Fibroblast of lung (primary cell): ENCODE measurements at regions not wholly inside any gene's neighbourhood (a gene's known extent, or its start where the extent isn't known, plus 50 kb on each side); places are given as distances from the start of the nearest gene placed in this dataset.

Source experiments
- DNase-seq, 2 donors: peaks; one replicate each; pipeline versions ENCODE4 v3.0.0 to v3.0.0-alpha.2; 2010; ENCODE audit warnings: low read depth in 2 of 2
- H2AFZ ChIP-seq: 2 replicates; pipeline ENCODE4 v1.5.1; 2012; ENCODE audit warnings: low read length, control low read depth, inconsistent platforms
- H3K27ac ChIP-seq: 2 replicates; pipeline ENCODE4 v1.5.1; 2011; ENCODE audit warnings: low read length, control low read depth; ENCODE audit not compliant: insufficient read depth
- H3K27me3 ChIP-seq: 2 replicates; pipeline ENCODE4 v1.5.1; 2011; ENCODE audit warnings: mild to moderate bottlenecking, low read length; ENCODE audit not compliant: control insufficient read depth, insufficient read depth
- H3K36me3 ChIP-seq: 2 replicates; pipeline ENCODE4 v1.5.1; 2011; ENCODE audit warnings: low read length; ENCODE audit not compliant: control insufficient read depth, insufficient read depth
- H3K4me1 ChIP-seq: 2 replicates; pipeline ENCODE4 v1.5.1; 2011; ENCODE audit warnings: low read length; ENCODE audit not compliant: control insufficient read depth, insufficient read depth; ENCODE audit errors: extremely low read depth
- H3K4me2 ChIP-seq: 2 replicates; pipeline ENCODE4 v1.5.1; 2011; ENCODE audit warnings: low read length, control low read depth; ENCODE audit not compliant: insufficient read depth; ENCODE audit errors: extremely low read depth
- H3K4me3 ChIP-seq, 4 experiments: fragments of 200-600 bp in 1 of 4; sonication (generic) in 1 of 4; replicated peaks in 1 of 4; 2 replicates each; pipeline ENCODE4 v1.5.1; 2011 to 2016; ENCODE audit warnings: low read length in 4 of 4, low read depth in 3 of 4, mild to moderate bottlenecking in 3 of 4, control low read depth in 2 of 4, inconsistent platforms in 1 of 4, mixed read lengths in 1 of 4; ENCODE audit not compliant: insufficient read depth in 1 of 4; ENCODE audit errors: control extremely low read depth in 1 of 4
- H3K79me2 ChIP-seq: 2 replicates; pipeline ENCODE4 v1.5.1; 2012; ENCODE audit warnings: mild to moderate bottlenecking, low read length, inconsistent platforms; ENCODE audit not compliant: control insufficient read depth, insufficient read depth
- H3K9ac ChIP-seq: 2 replicates; pipeline ENCODE4 v1.5.1; 2011; ENCODE audit warnings: mild to moderate bottlenecking, low read length, control low read depth; ENCODE audit not compliant: insufficient read depth
- H3K9me3 ChIP-seq: 2 replicates; pipeline ENCODE4 v1.5.1; 2012; ENCODE audit warnings: low read depth, low read length; ENCODE audit not compliant: control insufficient read depth, insufficient read depth
- H4K20me1 ChIP-seq: 2 replicates; pipeline ENCODE4 v1.5.1; 2011; ENCODE audit warnings: low read length; ENCODE audit not compliant: control insufficient read depth, insufficient read depth; ENCODE audit errors: extremely low read depth
- CTCF ChIP-seq, 2 donors: IDR thresholded peaks in 1 of 2; conservative IDR thresholded peaks in 1 of 2; 1 replicate in 1 of 2; 2 replicates in 1 of 2; pipeline ENCODE4 v1.5.1; 2011 to 2012; ENCODE audit warnings: low read length in 2 of 2, control low read depth in 1 of 2, inconsistent platforms in 1 of 2, low read depth in 1 of 2, mild to moderate bottlenecking in 1 of 2
- EZH2 ChIP-seq: IDR thresholded peaks from 2 replicates; pipeline ENCODE4 v1.5.1; 2012; ENCODE audit warnings: low read length, control low read depth, mild to moderate bottlenecking; ENCODE audit errors: missing control alignments

DNA sequence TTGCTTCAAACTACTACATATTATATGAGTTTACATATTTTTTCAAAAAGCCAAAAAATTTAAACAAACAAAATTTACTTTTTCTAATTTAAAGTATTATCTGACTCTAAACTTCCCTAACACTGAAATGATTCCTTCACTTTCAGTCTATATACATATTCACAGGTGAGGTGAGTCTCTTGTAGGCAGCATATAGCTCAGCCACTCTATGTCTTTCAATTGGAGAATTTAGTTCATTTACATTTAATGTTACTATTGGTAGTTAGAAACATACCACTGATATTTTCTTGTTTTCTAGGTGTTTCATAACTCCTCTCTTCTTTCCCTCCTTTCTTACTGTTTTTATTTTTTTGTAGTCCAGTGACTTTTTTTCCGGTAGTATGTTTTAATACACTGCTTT is 387.1 kb downstream of the MRPL39 start:
- no peak for TF ChIP-seq EZH2
- TF ChIP-seq CTCF (conservative IDR thresholded peaks at IDR 0.05 in 1 of 2, IDR thresholded peaks at IDR 0.05 in 1 of 2; ENCODE audit: low read depth in 1 of 2, low read length in 2 of 2), result no peak
- H3K36me3 ChIP-seq, result no peaks in the 10 kb centered on the region
- no peak overlapping the region for H3K4me2 ChIP-seq
- H3K4me1 ChIP-seq, result no peaks in the 10 kb centered on the region
- no peak overlapping the region for H3K9ac ChIP-seq
- H3K4me3 ChIP-seq, result no peak overlapping the region
- H3K9me3 ChIP-seq, result no peaks in the 10 kb centered on the region
- no peak for DNase-seq
- no peak overlapping the region for H3K27ac ChIP-seq
- H2AFZ ChIP-seq, result no peak overlapping the region
- H3K79me2 ChIP-seq, result no peaks in the 10 kb centered on the region
- H4K20me1 ChIP-seq, result no peaks in the 10 kb centered on the region
- H3K27me3 ChIP-seq, result no peaks in the 10 kb centered on the region

- Histone ChIP-seq H3K9me3 (no peaks in the 10 kb centered on the region), H3K4me2 (no peak overlapping the region), H3K79me2 (no peaks in the 10 kb centered on the region), H3K9ac (no peak overlapping the region), H3K27me3 (no peaks in the 10 kb centered on the region), H4K20me1 (no peaks in the 10 kb centered on the region), H3K4me3 (no peak overlapping the region), H2AFZ (no peak overlapping the region), H3K27ac (no peak overlapping the region), H3K4me1 (no peaks in the 10 kb centered on the region), H3K36me3 (no peaks in the 10 kb centered on the region)
- TF ChIP-seq CTCF (conservative IDR thresholded peaks at IDR 0.05 in 1 of 2, IDR thresholded peaks at IDR 0.05 in 1 of 2; ENCODE audit: low read depth in 1 of 2, low read length in 2 of 2) (no peak), EZH2 (no peak)
- no peak for DNase-seq
Measured at GRCh38 chr21:25215698-25216384, 391.4 kb downstream of the MRPL39 start.

GRCh38 chr21:25214676-25215075 is 392.6 kb downstream of the MRPL39 start:
- Histone ChIP-seq H3K4me3 (no peak overlapping the region), H3K9ac (no peak overlapping the region), H3K79me2 (no peaks in the 10 kb centered on the region), H4K20me1 (no peaks in the 10 kb centered on the region), H3K4me2 (no peak overlapping the region), H3K4me1 (no peaks in the 10 kb centered on the region), H3K27ac (no peak overlapping the region), H2AFZ (no peak overlapping the region), H3K9me3 (no peaks in the 10 kb centered on the region), H3K36me3 (no peaks in the 10 kb centered on the region), H3K27me3 (no peaks in the 10 kb centered on the region)
- DNase-seq, result no peak
- TF ChIP-seq CTCF (conservative IDR thresholded peaks at IDR 0.05 in 1 of 2, IDR thresholded peaks at IDR 0.05 in 1 of 2; ENCODE audit: low read depth in 1 of 2, low read length in 2 of 2), result no peak
